ENCODE measurements at regions not wholly inside any gene's neighbourhood (a gene's known extent, or its start where the extent isn't known, plus 50 kb on each side); places are given as distances from the start of the nearest gene placed in this dataset.

- TF ChIP-seq CTCF (conservative IDR thresholded peaks at IDR 0.05; ENCODE audit: low read depth) = no peak
- DNase-seq (ENCODE audit: low spot score) = no peak
- ChIA-PET CTCF (interaction anchor here (0.6 kb wide), 1 partner anchor 18 kb away, joined by 3 read pairs; no protein-coding TSS in a partner anchor), POLR2A (ENCODE audit: low non-redundant PET) (no interaction called here)
- no peak overlapping the region for H3K27ac ChIP-seq
Observed at GRCh38 chr5:103487218-103487617, 75.4 kb downstream of the NUDT12 start.

GRCh38 chr5:103486739-103487138 is 75.8 kb downstream of the NUDT12 start:
- H3K27ac ChIP-seq = no peak overlapping the region
- ChIA-PET CTCF (interaction anchor here (0.6 kb wide), 1 partner anchor 18 kb away, joined by 3 read pairs; no protein-coding TSS in a partner anchor), POLR2A (ENCODE audit: low non-redundant PET) (no interaction called here)
- no peak for DNase-seq (ENCODE audit: low spot score)
- TF ChIP-seq CTCF (conservative IDR thresholded peaks at IDR 0.05; ENCODE audit: low read depth) = no peak

- no peak for TF ChIP-seq CTCF (conservative IDR thresholded peaks at IDR 0.05; ENCODE audit: low read depth)
- ChIA-PET POLR2A (ENCODE audit: low non-redundant PET) (no interaction called here), CTCF (interaction anchor here (0.7 kb wide), 1 partner anchor 18 kb away, joined by 3 read pairs; no protein-coding TSS in a partner anchor)
- no peak for DNase-seq (ENCODE audit: low spot score)
- no peak overlapping the region for H3K27ac ChIP-seq
Observed at GRCh38 chr5:103480246-103480645, 82.3 kb downstream of the NUDT12 start.

GRCh38 chr5:103477678-103478077 is 84.9 kb downstream of the NUDT12 start:
- CTCF ChIA-PET = no interaction called here
- POLR2A ChIA-PET (ENCODE audit: low non-redundant PET) = no interaction called here

GRCh38 chr5:103476811-103477210 is 85.8 kb downstream of the NUDT12 start:
- CTCF ChIA-PET = interaction anchor here (0.6 to 1.1 kb wide), 2 partner anchors 49 to 81 kb away, joined by 3 to 5 read pairs; no protein-coding TSS in a partner anchor

More at GRCh38 chr5:103477678-103478077, 84.9 kb downstream of the NUDT12 start:
- TF ChIP-seq CTCF (conservative IDR thresholded peaks at IDR 0.05; ENCODE audit: low read depth) = no peak
- H3K27ac ChIP-seq = no peak overlapping the region
- no peak for DNase-seq (ENCODE audit: low spot score)

GRCh38 chr5:103475629-103476240 is 86.9 kb downstream of the NUDT12 start:
- POLR2A ChIA-PET (ENCODE audit: low non-redundant PET) = no interaction called here
- CTCF ChIA-PET = interaction anchor here (0.6 to 1.9 kb wide), 11 partner anchors 9 to 629 kb away, joined by 3 to 18 read pairs (median 3); partner anchors contain the start of gene MACIR
- DNase-seq (ENCODE audit: low spot score) = peak; percentile 55

More at GRCh38 chr5:103476811-103477210, 85.8 kb downstream of the NUDT12 start:
- no peak for DNase-seq (ENCODE audit: low spot score)
- POLR2A ChIA-PET (ENCODE audit: low non-redundant PET) = no interaction called here
- TF ChIP-seq CTCF (conservative IDR thresholded peaks at IDR 0.05; ENCODE audit: low read depth) = no peak
- no peak overlapping the region for H3K27ac ChIP-seq

More at GRCh38 chr5:103475629-103476240, 86.9 kb downstream of the NUDT12 start:
- peak; percentile 81 for TF ChIP-seq CTCF (conservative IDR thresholded peaks at IDR 0.05; ENCODE audit: low read depth)
- no peak overlapping the region for H3K27ac ChIP-seq

Measured in RWPE1 (cell line).